Astrocyte (in vitro differentiated cells and primary cell): ENCODE measurements at regions not wholly inside any gene's neighbourhood (a gene's known extent, or its start where the extent isn't known, plus 50 kb on each side); places are given as distances from the start of the nearest gene placed in this dataset.

ENCODE experiments used
- DNase-seq: peaks from one replicate; pipeline ENCODE4 v3.0.0-alpha.2; 2010; ENCODE audit warnings: low read depth
- FAIRE-seq: peaks from 2 replicates; lab custom pipeline; 2011; peaks lifted over from hg19 to GRCh38; lab: Jason Lieb, UNC
- H2AFZ ChIP-seq: 2 replicates; pipeline ENCODE4 v1.6.0; 2012; ENCODE audit warnings: low read depth, low read length, inconsistent platforms
- H3K27ac ChIP-seq: 2 replicates; pipeline ENCODE4 v1.5.1; 2011; ENCODE audit warnings: low read depth, low read length, inconsistent platforms
- H3K27me3 ChIP-seq: 2 replicates; pipeline ENCODE4 v1.6.0; 2011; ENCODE audit warnings: low read length, inconsistent platforms; ENCODE audit not compliant: insufficient read depth
- H3K36me3 ChIP-seq: 2 replicates; pipeline ENCODE4 v1.5.1; 2011; ENCODE audit warnings: low read length, inconsistent platforms; ENCODE audit not compliant: insufficient read depth
- H3K4me1 ChIP-seq: 2 replicates; pipeline ENCODE4 v1.5.1; 2011; ENCODE audit warnings: low read length, inconsistent platforms; ENCODE audit not compliant: insufficient read depth
- H3K4me2 ChIP-seq: 2 replicates; pipeline ENCODE4 v1.6.0; 2012; ENCODE audit warnings: low read length, inconsistent platforms
- H3K4me3 ChIP-seq: 2 replicates; pipeline ENCODE4 v1.5.1; 2011; ENCODE audit warnings: low read depth, mild to moderate bottlenecking, low read length, inconsistent platforms; ENCODE audit not compliant: insufficient read depth
- H3K79me2 ChIP-seq: 2 replicates; pipeline ENCODE4 v1.6.0; 2012; ENCODE audit warnings: mild to moderate bottlenecking, low read length, inconsistent platforms; ENCODE audit not compliant: insufficient read depth
- H3K9ac ChIP-seq: 2 replicates; pipeline ENCODE4 v1.6.0; 2012; ENCODE audit warnings: mild to moderate bottlenecking, low read length, inconsistent platforms
- H3K9me3 ChIP-seq: 2 replicates; pipeline ENCODE4 v1.5.1; 2012; ENCODE audit warnings: low read depth, mild to moderate bottlenecking, low read length, inconsistent platforms; ENCODE audit not compliant: insufficient read depth
- H4K20me1 ChIP-seq: 2 replicates; pipeline ENCODE4 v1.6.0; 2012; ENCODE audit warnings: low read length, inconsistent platforms; ENCODE audit not compliant: insufficient read depth
- H3K27ac Mint-ChIP-seq: one replicate; pipeline ENCODE4 v1.8.0; 2021; ENCODE audit warnings: mild to moderate bottlenecking, mixed read lengths; ENCODE audit not compliant: unreplicated experiment
- H3K27me3 Mint-ChIP-seq: one replicate; pipeline ENCODE4 v1.8.0; 2021; ENCODE audit warnings: low read depth, mixed read lengths; ENCODE audit not compliant: unreplicated experiment
- H3K36me3 Mint-ChIP-seq: one replicate; pipeline ENCODE4 v1.8.0; 2021; ENCODE audit warnings: low read depth, mixed read lengths; ENCODE audit not compliant: unreplicated experiment
- H3K4me1 Mint-ChIP-seq: one replicate; pipeline ENCODE4 v1.8.0; 2021; ENCODE audit warnings: low read depth, mixed read lengths; ENCODE audit not compliant: unreplicated experiment
- H3K4me3 Mint-ChIP-seq: one replicate; pipeline ENCODE4 v1.8.0; 2021; ENCODE audit warnings: mild to moderate bottlenecking, moderate library complexity, mixed read lengths; ENCODE audit not compliant: unreplicated experiment
- H3K9me3 Mint-ChIP-seq: one replicate; pipeline ENCODE4 v1.8.0; 2021; ENCODE audit warnings: mild to moderate bottlenecking, mixed read lengths; ENCODE audit not compliant: unreplicated experiment
- EZH2 ChIP-seq: IDR thresholded peaks from 2 replicates; pipeline ENCODE4 v1.6.1; 2012; ENCODE audit warnings: mild to moderate bottlenecking, low read length, inconsistent platforms; ENCODE audit not compliant: insufficient read depth
- TF ChIP-seq, protein P1 (sequence below): IDR thresholded peaks from 2 replicates; pipeline ENCODE4 v1.5.1; 2011; ENCODE audit warnings: low read depth, mild to moderate bottlenecking, inconsistent platforms, low read length, moderate library complexity; ENCODE audit not compliant: insufficient read depth

DNA sequence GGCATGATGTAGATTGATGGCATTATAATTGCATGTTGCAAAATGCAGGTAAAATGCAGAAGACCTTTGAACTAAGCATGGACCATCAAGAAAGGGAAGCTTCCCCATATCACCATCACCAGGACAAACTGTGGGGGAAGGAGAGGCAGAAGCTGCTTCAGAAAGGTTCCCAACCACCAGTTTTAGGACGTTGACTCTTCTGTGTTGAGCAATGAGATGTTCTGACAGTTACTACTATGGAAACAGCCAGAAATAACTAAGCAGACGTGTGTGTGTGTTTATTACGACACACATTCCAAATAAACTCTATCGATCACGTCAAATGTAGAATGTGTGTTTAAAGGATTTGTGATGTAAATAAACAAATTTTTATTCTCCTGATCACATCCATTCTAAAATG is 110.2 kb upstream of the PLD5 start:
- peaks cover 2% of the 10 kb centered on the region for H3K27me3 Mint-ChIP-seq
- no peak overlapping the region for H3K27ac Mint-ChIP-seq
- no peak for TF ChIP-seq EZH2
- TF ChIP-seq, protein P1, sequence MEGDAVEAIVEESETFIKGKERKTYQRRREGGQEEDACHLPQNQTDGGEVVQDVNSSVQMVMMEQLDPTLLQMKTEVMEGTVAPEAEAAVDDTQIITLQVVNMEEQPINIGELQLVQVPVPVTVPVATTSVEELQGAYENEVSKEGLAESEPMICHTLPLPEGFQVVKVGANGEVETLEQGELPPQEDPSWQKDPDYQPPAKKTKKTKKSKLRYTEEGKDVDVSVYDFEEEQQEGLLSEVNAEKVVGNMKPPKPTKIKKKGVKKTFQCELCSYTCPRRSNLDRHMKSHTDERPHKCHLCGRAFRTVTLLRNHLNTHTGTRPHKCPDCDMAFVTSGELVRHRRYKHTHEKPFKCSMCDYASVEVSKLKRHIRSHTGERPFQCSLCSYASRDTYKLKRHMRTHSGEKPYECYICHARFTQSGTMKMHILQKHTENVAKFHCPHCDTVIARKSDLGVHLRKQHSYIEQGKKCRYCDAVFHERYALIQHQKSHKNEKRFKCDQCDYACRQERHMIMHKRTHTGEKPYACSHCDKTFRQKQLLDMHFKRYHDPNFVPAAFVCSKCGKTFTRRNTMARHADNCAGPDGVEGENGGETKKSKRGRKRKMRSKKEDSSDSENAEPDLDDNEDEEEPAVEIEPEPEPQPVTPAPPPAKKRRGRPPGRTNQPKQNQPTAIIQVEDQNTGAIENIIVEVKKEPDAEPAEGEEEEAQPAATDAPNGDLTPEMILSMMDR: no peak
- Histone ChIP-seq H2AFZ (no peak overlapping the region), H3K4me2 (no peak overlapping the region), H4K20me1 (no peaks in the 10 kb centered on the region), H3K79me2 (no peaks in the 10 kb centered on the region), H3K27me3 (no peaks in the 10 kb centered on the region), H3K4me1 (no peaks in the 10 kb centered on the region), H3K9ac (no peak overlapping the region), H3K27ac (no peak overlapping the region), H3K36me3 (no peaks in the 10 kb centered on the region), H3K4me3 (no peak overlapping the region), H3K9me3 (peaks cover 2% of the 10 kb centered on the region)
- DNase-seq: no peak
- no peak for FAIRE-seq
- no peak overlapping the region for H3K4me3 Mint-ChIP-seq
- H3K9me3 Mint-ChIP-seq: no peaks in the 10 kb centered on the region
- no peaks in the 10 kb centered on the region for H3K36me3 Mint-ChIP-seq
- no peaks in the 10 kb centered on the region for H3K4me1 Mint-ChIP-seq

DNA sequence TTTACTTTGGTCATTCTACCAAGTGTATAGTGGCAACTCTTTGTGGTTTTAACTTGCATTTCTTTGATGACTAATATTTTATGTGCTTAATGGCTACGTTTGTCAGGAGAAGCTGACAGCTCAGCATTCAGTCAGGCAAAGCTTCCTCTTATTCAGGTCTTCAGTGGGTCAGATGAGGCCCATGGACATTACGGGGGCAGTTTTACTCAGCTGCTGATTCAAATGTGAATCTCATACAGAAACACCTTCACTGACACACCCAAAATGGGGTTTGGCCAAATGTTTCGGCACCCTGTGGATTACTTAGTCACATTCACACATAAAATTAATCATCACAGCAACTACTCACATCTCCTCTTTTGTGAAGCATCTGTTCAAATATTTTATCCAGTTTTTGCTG is 104.9 kb upstream of the PLD5 start:
- no peaks in the 10 kb centered on the region for H3K4me1 ChIP-seq
- peaks cover 2% of the 10 kb centered on the region for H3K9me3 ChIP-seq
- H3K27me3 ChIP-seq: no peaks in the 10 kb centered on the region
- Mint-ChIP-seq H3K4me3 (no peak overlapping the region), H3K27me3 (peaks cover 2% of the 10 kb centered on the region), H3K4me1 (peaks cover 5% of the 10 kb centered on the region), H3K36me3 (no peaks in the 10 kb centered on the region), H3K9me3 (peaks cover 1% of the 10 kb centered on the region), H3K27ac (no peak overlapping the region)
- FAIRE-seq (no peak), DNase-seq (no peak)
- no peaks in the 10 kb centered on the region for H4K20me1 ChIP-seq
- no peaks in the 10 kb centered on the region for H3K36me3 ChIP-seq
- no peaks in the 10 kb centered on the region for H3K79me2 ChIP-seq
- H2AFZ ChIP-seq: no peak overlapping the region
- H3K9ac ChIP-seq: no peak overlapping the region
- H3K4me2 ChIP-seq: no peak overlapping the region
- no peak overlapping the region for H3K4me3 ChIP-seq
- TF ChIP-seq EZH2: no peak
- TF ChIP-seq, protein P1: no peak
- no peak overlapping the region for H3K27ac ChIP-seq

DNA sequence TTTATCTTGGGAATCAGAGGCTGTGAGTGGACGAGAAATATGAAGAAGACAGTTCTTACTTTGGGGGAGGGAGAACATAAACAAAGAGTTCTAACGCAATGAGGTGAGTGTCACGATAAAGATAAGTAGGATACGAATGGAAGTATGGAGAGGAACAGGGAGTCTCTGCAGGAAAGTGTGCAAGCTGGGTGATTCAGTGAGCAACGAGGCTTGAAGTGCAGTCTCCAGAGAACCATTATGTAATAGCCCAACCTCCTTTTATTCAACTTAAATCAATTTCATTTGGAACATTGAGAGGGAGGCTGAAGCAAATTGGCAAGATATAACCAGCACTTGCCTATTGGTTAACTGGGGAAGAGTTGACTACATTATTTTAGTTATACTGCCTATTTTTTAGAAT is 99.3 kb upstream of the PLD5 start:
- Histone ChIP-seq H3K36me3 (no peaks in the 10 kb centered on the region), H3K4me2 (no peak overlapping the region), H3K9ac (no peak overlapping the region), H3K4me3 (no peak overlapping the region), H3K27me3 (no peaks in the 10 kb centered on the region), H4K20me1 (no peaks in the 10 kb centered on the region), H3K4me1 (no peaks in the 10 kb centered on the region), H3K9me3 (no peaks in the 10 kb centered on the region), H3K27ac (no peak overlapping the region), H3K79me2 (no peaks in the 10 kb centered on the region), H2AFZ (no peak overlapping the region)
- Mint-ChIP-seq H3K4me1 (no peaks in the 10 kb centered on the region), H3K9me3 (peaks cover 1% of the 10 kb centered on the region), H3K27me3 (no peaks in the 10 kb centered on the region), H3K27ac (no peak overlapping the region), H3K4me3 (no peak overlapping the region), H3K36me3 (no peaks in the 10 kb centered on the region)
- no peak for FAIRE-seq
- DNase-seq: no peak
- TF ChIP-seq EZH2: no peak
- TF ChIP-seq, protein P1: no peak
